ENCODE measurements at regions not wholly inside any gene's neighbourhood (a gene's known extent, or its start where the extent isn't known, plus 50 kb on each side); places are given as distances from the start of the nearest gene placed in this dataset.
A peak's percentile ranks its signal among the peaks of the same experiment; 100 is the strongest.
"Not testable (repeated sequence)": the region's sequence is repeated elsewhere in the genome, so short reads cannot be mapped to it uniquely, and the experiment has no call there.

DNA sequence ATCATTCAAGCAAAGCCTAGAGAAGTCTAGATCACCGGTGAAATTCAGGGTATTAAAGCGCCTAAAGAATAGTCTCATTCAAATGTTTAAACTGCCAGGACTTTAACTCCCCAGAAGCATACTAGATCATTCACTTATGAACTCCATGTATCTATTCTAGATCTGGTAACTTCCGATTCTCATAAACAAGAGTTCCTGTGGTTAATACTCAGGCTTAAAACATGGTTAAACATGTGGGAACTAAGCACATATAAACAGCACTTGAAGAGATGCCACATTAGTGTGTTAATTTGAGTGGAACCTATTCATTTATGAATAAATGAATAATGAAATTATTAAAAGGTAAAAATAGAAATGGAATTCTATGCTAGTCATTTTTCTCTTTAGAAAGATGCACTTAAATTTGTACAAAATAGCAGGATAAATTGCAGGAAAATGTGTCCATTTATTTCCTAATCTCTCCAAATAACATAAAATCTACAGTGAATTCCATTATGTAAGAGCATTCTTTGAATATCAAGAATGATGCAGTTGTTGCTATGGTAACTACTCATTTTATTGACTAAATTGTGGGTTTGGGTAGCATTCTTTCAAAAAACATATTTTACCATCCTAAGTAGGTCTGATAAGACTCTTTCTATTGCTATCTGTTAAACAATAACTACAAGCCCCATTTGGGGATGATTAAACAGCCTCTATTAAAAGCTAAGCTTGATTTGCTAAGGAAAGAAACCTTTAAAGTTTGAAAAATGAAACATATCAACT is 147.6 kb upstream of the TMEM168 start:
- DNase-seq (ENCODE audit: low spot score): no peak

DNA sequence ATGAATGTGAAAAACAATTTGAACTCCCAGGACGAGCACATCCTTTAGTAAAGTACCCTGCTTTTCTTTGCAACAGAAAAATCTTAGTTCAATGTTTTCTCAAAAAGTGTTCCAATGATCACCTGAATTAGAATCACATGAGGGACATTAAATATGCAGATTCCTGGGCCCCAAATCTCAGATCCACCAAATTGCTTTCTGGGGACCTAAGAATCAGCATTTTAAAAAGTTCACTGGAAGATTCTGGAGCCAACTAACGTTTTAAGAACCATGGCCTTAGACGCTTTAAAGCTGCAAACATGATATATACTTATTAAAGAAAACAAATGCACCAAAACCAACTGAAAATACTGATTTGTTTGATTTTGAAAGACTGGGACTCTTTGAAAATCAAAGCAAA is 143.4 kb upstream of the TMEM168 start:
- no peak for DNase-seq (ENCODE audit: low spot score)

DNA sequence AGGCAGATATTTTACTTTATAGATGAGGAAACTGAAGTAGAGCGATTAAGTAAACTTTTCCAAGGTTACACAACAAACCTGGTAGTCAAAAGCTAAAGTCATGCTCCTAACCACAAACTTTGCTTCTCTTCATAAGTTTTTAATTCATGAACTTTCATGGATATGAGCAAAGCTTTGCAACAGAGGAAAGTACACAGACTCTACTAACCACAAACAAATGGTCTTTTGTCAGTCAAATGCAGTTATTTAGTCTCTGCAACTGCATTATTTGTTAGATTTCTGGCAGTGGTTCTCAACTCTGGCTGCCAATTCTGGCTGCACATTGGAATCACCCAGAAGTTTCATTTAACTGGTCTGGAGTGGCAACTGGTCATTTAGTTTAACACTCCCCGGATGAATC is 140.6 kb upstream of the TMEM168 start:
- DNase-seq (ENCODE audit: low spot score): no peak

DNA sequence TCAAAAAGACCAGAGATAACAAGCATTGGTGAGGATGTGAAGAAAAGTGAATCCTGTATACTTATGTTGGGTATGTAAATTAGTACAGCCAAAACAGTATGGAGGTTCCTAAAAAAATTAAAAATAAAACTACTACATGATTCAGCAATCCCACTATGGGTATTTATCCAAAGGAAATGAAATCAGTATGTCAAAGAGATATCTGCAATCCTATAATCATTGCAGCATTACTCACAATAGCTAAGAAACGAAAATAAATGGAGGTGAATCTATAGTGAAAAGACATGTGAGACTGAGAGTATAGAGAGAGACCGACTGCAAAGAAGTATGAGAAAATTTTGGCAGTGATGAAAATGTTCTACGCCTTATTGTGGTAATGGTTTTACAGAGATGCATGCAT is 139.2 kb upstream of the TMEM168 start:
- DNase-seq (ENCODE audit: low spot score): no peak

DNA sequence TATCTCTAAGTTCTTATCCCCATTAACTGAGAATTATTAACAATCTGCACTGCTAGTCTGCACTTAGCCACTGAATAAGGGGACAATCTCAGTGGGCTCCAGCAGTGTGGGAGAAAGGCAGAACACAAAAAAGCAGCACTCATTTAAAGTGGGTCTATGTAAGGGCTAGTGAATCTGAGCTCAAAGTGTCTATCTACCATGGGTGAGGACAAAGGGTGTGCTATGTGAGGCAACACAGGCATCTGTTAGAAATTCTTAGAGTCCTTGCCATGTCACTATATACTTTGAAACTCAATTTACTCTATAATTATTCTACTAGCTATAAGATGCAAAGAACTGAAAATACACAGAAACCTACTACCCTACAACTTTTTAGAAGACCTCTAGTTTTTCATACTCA is 135.8 kb upstream of the TMEM168 start:
- DNase-seq (ENCODE audit: low spot score): no peak

DNA sequence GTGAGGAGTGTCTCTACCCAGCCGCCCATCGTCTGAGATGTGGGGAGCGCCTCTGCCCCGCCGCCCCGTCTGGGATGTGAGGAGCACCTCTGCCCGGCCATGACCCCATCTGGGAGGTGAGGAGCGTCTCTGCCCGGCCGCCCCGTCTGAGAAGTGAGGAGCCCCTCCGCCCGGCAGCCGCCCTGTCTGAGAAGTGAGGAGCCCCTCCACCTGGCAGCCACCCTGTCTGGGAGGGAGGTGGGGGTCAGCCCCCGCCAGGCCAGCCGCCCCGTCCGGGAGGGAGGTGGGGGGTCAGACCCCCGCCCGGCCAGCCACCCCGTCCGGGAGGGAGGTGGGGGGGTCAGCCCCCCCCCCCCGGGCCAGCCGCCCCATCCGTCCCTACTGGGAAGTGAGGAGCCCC is 132.4 kb upstream of the TMEM168 start:
- not testable (repeated sequence) for DNase-seq (ENCODE audit: low spot score)

GRCh38 chr7:112916431-112916830 is 126.2 kb upstream of the TMEM168 start:
- DNase-seq (ENCODE audit: low spot score): not testable (repeated sequence)

GRCh38 chr7:112908086-112908485 is 117.9 kb upstream of the TMEM168 start:
- DNase-seq (ENCODE audit: low spot score): no peak

- no peak for DNase-seq (ENCODE audit: low spot score)
These were observed 117.5 kb upstream of the TMEM168 start for GRCh38 chr7:112907658-112908057.

DNA sequence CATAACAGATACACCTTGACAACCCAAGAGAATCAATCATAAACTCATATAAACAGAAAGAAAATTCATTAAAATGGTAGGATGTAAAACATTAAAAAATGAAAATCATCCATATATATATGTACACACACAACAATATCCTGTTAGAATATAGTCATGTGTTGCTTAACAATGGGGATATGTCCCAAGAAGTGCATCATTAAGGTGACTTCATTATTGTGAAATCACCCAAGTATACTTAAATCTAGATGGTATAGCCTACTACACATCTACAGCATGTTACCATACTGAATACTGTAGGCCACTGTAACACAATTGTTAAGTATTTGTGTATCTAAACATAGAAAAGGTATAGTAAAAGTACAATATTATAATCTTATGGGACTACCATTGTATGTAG is 115.8 kb upstream of the TMEM168 start:
- DNase-seq (ENCODE audit: low spot score): no peak

DNA sequence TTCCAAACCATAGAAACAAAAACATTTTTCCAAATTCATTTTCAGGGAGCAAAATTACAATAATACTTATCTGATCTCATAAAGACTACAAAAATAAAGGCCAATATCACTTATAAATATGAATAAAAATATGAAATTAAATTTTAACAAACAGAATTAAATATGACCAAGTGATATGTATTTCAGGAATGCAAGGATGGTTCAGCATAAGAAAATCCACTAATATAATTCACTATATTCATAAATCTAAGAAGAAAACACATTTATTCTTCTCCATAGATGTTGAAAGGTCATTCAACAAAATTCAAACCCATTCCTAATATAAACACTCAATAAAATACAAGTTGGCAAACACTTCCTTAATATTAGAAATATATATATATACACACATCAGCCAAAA is 115.2 kb upstream of the TMEM168 start:
- DNase-seq (ENCODE audit: low spot score): no peak

DNA sequence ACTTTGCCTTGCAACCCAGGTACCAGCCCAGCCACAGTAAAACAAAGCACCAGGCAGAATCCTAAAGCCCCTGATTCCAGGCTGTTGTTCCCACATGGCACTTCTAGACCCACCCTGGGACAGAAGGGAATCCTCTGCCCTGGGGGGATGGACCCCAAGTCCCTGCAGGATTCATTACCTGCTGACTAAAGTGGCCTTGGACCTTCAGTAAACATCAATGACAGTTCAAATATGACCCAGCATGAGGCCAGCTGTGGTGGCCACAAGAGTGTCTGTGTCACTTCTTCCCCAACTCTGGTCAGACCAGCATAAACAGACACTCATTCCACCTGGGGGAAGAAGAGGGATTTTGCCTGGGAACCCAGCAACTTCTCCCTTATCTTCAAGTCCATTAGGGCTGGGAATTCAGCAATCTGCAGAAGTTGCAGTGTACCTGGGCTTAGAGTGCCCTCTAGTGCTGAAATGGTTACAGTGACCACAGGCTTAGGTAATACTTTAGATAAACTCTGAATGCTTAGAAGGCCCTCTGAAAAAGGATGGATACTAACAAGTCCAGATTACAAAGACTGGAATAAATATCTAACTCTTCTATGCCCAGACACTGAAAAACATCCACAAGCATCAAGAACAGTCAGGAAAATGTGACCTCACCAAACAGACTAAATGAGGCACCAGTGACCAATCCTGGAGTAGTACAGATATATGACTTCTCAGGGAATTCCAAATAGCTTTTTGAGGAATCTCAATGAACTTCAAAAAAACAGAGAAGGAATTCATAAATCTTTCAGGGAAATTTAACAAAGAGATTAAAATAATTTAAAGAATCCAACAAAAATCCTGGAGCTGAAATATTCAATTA is 108.5 kb upstream of the TMEM168 start:
- peak; percentile 92 for DNase-seq (ENCODE audit: low spot score)

GRCh38 chr7:112897839-112898431 is 107.7 kb upstream of the TMEM168 start:
- DNase-seq (ENCODE audit: low spot score): no peak

DNA sequence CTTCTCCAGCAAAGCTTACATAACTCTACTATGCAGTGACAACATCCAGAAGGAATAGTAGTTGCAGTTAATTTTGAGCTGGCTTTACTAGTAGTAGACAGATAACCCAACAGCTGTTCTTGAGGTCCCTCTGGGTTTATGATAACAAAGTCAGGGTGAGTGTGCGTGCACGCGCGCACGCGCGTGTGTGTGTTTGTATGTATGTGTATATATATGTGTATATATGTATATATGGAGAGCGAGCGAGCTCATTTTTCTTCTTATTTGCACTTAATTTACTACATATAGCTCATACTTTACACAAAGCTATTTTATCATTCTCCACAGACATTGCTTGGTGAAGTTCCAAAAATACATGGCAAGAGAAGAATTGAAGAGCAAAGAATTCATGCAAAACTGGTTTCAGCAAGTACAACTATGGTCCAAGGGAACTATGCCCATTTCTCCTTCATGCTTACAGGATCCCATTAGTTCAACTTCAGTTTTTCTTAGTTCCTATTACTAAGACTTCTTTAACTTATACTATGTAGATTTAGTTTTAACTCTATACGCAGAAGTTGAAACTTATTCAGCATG is 105.9 kb upstream of the TMEM168 start:
- no peak for DNase-seq (ENCODE audit: low spot score)

DNA sequence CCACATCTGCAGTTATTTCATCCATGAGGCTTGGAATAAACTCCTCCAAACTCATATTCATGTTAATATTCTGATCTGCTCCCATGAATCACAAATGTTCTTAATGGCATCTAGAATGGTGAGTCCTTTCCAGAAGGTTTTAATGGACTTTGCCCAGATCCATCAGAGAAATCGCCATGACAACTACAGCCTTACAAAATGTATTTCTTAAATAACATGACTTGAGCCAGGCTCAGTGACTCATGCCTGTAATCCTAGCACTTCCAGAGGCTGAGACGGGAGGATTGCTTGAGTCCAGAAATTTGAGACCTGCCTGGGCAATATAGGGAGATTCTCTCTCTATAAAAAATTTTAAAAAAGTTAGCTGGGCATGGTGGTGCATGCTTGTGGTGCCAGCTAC is 102.1 kb upstream of the TMEM168 start:
- peak; percentile 59 for DNase-seq (ENCODE audit: low spot score)

DNA sequence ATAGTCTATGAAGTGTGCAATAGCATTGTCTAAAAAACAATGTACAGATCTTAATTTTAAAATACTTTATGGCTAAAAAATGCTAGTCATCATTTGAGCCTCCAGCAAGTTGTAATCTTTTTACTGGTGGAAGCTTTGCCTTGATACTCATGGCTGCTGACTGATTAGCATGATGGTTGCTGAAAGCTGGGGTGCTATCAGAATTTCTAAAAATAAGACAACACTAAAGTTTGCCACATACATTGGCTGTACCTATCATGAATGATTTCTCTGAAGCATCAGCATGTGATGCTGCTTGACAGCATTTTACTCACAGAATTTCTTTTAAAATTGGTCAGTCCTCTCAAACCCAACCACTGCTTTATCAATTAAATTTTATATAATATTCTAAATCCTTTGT is 101.5 kb upstream of the TMEM168 start:
- DNase-seq (ENCODE audit: low spot score): no peak

DNA sequence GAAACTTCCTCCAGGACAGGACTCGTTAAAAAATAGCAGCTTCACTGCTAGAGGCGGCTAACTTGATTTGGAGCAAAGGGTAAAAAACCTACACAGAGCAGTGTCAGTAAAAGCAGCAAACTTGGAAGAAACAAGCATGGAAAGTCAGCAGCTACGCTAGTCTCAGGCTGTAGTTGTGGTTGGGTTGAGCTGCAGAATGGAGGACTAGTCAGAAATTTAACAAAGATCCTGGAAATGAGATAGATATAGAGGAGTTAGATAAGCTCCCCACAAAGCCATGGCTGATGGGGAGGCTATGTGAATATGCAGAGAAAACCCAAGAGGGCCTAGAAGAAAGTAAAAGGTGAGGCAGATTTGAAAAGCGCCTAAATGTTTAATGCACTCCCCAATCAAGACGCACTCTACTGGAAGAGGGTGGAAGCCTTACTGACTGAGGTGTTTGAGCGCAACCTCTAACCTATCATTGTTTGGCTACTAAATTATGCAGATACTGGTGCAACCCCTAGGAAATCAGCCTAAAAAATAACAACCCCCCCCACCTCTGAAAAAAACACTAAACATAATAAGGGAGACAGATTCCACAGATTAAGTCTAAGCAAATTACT is 99.7 kb upstream of the TMEM168 start:
- DNase-seq (ENCODE audit: low spot score): no peak

- DNase-seq (ENCODE audit: low spot score): no peak
These were observed 99.1 kb upstream of the TMEM168 start for GRCh38 chr7:112889268-112889667.

DNA sequence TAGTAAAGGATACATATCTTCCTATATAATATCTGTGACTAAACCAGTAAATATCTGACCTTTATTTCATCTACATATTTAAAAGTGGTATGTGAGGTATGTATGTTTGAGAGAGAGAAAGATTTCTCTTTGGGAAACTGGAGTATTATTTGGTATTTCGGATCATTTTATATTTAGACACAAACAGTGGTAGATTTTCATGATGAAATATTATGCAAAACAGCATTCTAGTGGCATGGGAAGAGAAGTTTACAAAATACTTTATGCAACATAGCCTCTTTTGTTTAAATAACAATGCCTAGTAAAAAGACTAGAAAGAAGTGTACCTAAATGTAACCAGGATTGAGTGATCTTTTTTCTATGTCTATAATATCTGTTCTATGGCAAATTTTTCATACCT is 98.6 kb upstream of the TMEM168 start:
- DNase-seq (ENCODE audit: low spot score): no peak

DNA sequence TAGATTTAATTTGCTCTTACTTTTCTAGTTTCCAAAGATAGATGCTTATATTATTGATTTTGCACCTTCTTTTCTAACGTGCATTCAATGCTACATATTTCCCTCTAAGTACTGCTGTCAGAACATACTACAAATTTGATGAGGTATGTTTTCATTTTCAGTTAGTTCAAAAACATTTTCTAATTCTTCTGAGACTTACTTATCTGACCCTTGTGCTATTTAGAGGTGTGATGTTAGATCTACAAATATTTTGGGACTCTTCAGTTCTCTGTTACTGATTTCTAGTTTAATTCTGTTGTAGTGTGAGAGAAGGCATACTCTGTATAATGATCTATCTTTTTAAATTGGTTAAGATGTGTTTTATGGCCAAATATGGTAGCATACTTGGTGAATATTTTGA is 97.8 kb upstream of the TMEM168 start:
- no peak for DNase-seq (ENCODE audit: low spot score)

GRCh38 chr7:112887337-112887736 is 97.1 kb upstream of the TMEM168 start:
- DNase-seq (ENCODE audit: low spot score): no peak

DNA sequence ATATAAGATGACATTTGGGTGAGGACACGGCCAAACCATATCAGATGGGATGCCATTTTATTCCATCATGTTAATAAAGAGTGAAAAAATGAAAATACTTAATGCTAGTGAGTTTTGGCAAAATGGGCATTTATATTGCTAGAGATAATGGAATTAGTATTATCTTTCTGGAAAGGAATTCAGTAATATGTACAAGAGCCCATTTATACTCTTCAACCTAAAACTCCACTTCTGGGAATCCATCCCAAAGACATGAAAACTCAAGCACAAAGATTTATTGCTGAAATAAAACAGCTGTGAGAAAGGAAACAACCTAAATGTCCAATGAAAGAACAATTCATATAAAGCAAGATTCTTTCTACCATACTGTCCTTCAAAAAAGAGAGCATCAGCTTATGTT is 96.0 kb upstream of the TMEM168 start:
- no peak for DNase-seq (ENCODE audit: low spot score)
